Gastrocnemius medialis (tissue), 4 donors: ENCODE measurements at regions not wholly inside any gene's neighbourhood (a gene's known extent, or its start where the extent isn't known, plus 50 kb on each side); places are given as distances from the start of the nearest gene placed in this dataset.

ENCODE experiments used
- CTCF ChIP-seq, 5 experiments: fragments of 450-650 bp in 3 of 5; fragments of 200-600 bp in 2 of 5; sonication (generic) in 2 of 5; IDR thresholded peaks in 4 of 5; conservative IDR thresholded peaks in 1 of 5; 1 replicate in 4 of 5; 2 replicates in 1 of 5; pipeline ENCODE4 v1.5.1; 2016 to 2019; ENCODE audit warnings: antibody characterized with exemption in 5 of 5, mild to moderate bottlenecking in 3 of 5, moderate library complexity in 3 of 5
- POLR2A ChIP-seq, 2 donors: fragments of 450-650 bp; IDR thresholded peaks; one replicate each; pipeline ENCODE4 v1.6.1; 2017; ENCODE audit warnings: antibody characterized with exemption in 2 of 2, mild to moderate bottlenecking in 2 of 2, moderate library complexity in 2 of 2

GRCh38 chr10:9950070-9950469, 1067.6 kb upstream of the CELF2 start:
- no peak for TF ChIP-seq CTCF (IDR thresholded peaks at IDR 0.05 in 4 of 5, conservative IDR thresholded peaks at IDR 0.05 in 1 of 5)
- TF ChIP-seq POLR2A (IDR thresholded peaks at IDR 0.05) = no peak
